HG03196 (cell line): ENCODE measurements at regions not wholly inside any gene's neighbourhood (a gene's known extent, or its start where the extent isn't known, plus 50 kb on each side); places are given as distances from the start of the nearest gene placed in this dataset.

Experiments used
- ATAC-seq: cut with Tn5 transposase; IDR thresholded peaks from one replicate; pipeline ENCODE4 v1.9.1; 2021; ENCODE audit not compliant: unreplicated experiment

- ATAC-seq, result no peak
These were observed 135.8 kb upstream of the B3GALT2 start for GRCh38 chr1:193322211-193322610.

- no peak for ATAC-seq
These were observed 134.9 kb upstream of the B3GALT2 start for GRCh38 chr1:193321242-193321840.

GRCh38 chr1:193320270-193320669 is 133.9 kb upstream of the B3GALT2 start:
- no peak for ATAC-seq

- ATAC-seq, result no peak
These were observed 131.9 kb upstream of the B3GALT2 start for GRCh38 chr1:193318347-193318746.

- ATAC-seq, result no peak
These were observed 127.1 kb upstream of the B3GALT2 start for GRCh38 chr1:193313354-193314140.

- no peak for ATAC-seq
These were observed 126.0 kb upstream of the B3GALT2 start for GRCh38 chr1:193312432-193312831.

- no peak for ATAC-seq
These were observed 125.0 kb upstream of the B3GALT2 start for GRCh38 chr1:193311226-193311948.

GRCh38 chr1:193310564-193310963 is 124.2 kb upstream of the B3GALT2 start:
- no peak for ATAC-seq

- ATAC-seq, result no peak
These were observed 123.6 kb upstream of the B3GALT2 start for GRCh38 chr1:193309936-193310475.

GRCh38 chr1:193308438-193308837 is 122.0 kb upstream of the B3GALT2 start:
- no peak for ATAC-seq

- ATAC-seq, result no peak
These were observed 120.0 kb upstream of the B3GALT2 start for GRCh38 chr1:193306430-193306829.
